ENCODE measurements at regions not wholly inside any gene's neighbourhood (a gene's known extent, or its start where the extent isn't known, plus 50 kb on each side); places are given as distances from the start of the nearest gene placed in this dataset.

DNA sequence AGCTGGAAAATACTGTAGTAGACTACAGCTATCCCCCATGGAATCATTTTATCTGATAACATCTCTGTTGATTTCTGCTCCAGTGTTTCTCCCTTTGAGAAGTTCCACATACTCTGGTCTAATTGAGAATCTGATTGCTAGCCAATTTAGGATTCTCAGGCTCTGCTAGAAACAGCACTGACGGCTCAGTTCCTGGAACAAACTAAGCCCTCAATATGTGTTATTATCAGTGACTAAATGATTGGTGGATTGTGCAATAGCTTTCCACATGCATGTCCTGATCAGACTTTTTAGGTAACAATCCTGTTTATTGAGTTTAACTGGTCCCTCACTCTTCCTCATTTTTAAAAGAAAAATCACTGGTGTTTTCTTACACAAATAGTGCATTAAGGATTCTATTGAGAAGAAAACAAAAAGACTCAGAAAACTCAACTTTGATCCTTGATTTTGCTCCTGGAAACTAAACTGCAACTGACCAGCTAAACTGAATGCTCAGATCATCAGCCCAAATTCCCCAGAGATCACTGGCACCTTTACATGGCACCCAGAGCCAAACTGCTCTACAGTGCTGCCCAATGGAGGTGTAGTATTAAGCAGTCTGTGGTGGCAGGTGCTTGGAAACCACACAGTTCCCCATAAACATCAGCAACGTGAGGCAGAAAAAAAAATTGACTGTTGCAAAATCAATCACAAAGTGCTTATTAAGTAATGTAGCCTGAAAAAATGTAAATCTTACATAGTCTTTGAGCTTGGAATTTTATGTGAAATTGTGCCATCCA is 423.7 kb downstream of the TOX3 start:
- Histone ChIP-seq H3K9me1 (replicated peaks; ENCODE audit: control insufficient read depth, extremely low read depth, insufficient read depth, low read length) (no peaks in the 10 kb centered on the region), H4K20me1 (replicated peaks; ENCODE audit: control insufficient read depth, extremely low read depth, insufficient read depth, low read length) (no peaks in the 10 kb centered on the region), H3K36me3 (ENCODE audit: control insufficient read depth in 2 of 2, extremely low read depth in 1 of 2, insufficient read depth in 2 of 2, low read length in 2 of 2) (no peaks in the 10 kb centered on the region), H3K9me3 (replicated peaks; ENCODE audit: control insufficient read depth, insufficient read depth, low read length) (peaks cover 5% of the 10 kb centered on the region), H3K79me2 (ENCODE audit: control insufficient read depth, insufficient read depth, low read length) (no peaks in the 10 kb centered on the region), H3K4me2 (ENCODE audit: insufficient read depth, low read length) (no peak overlapping the region), H3K4me3 (replicated peaks in 1 of 3; ENCODE audit: insufficient read depth in 1 of 3, low read depth in 1 of 3, low read length in 3 of 3) (no peak overlapping the region), H3K27me3 (ENCODE audit: control insufficient read depth in 2 of 2, insufficient read depth in 2 of 2, low read length in 2 of 2) (no peaks in the 10 kb centered on the region), H2AFZ (ENCODE audit: low read depth, low read length) (no peak overlapping the region), H3K4me1 (ENCODE audit: control insufficient read depth, extremely low read depth, insufficient read depth, low read length) (no peaks in the 10 kb centered on the region), H3K9ac (replicated peaks; ENCODE audit: extremely low read depth, insufficient read depth, low read length) (no peak overlapping the region), H3K27ac (ENCODE audit: insufficient read depth, low read depth, low read length) (no peak overlapping the region)
- intact Hi-C loops (cut with micrococcal nuclease): no loop called here
- no peak for DNase-seq (ENCODE audit: low read depth, low spot score)
- CTCF ChIA-PET: no interaction called here
- dilution Hi-C loops (cut with MboI; ENCODE audit: extremely low pct_ligation_motif_present, low sequenced_read_pairs): no loop called here
- no TSS peak for BruUV-seq (replicated peaks)
- POLR2A ChIA-PET: no interaction called here
- no peak for TF ChIP-seq GATA2 (IDR thresholded peaks at IDR 0.05; ENCODE audit: insufficient read depth, insufficient read length, low read depth, low read length)
- no peak for TF ChIP-seq POLR2AphosphoS5 (IDR thresholded peaks at IDR 0.05; ENCODE audit: insufficient read depth, low read depth, low read length)
- TF ChIP-seq MAX (IDR thresholded peaks at IDR 0.05; ENCODE audit: insufficient read depth, insufficient read length): no peak
- no peak for TF ChIP-seq EZH2 (IDR thresholded peaks at IDR 0.05; ENCODE audit: borderline replicate concordance, low read depth, low read length, severe bottlenecking)
- TF ChIP-seq MYC (IDR thresholded peaks at IDR 0.05; ENCODE audit: low read depth, low read length): no peak
- TF ChIP-seq CTCF (IDR thresholded peaks at IDR 0.05; ENCODE audit: extremely low read depth in 1 of 2, insufficient read depth in 1 of 2, low read depth in 1 of 2, low read length in 2 of 2): no peak
- TF ChIP-seq FOS (IDR thresholded peaks at IDR 0.05; ENCODE audit: borderline replicate concordance, insufficient read depth, low read length): no peak
- TF ChIP-seq JUN (IDR thresholded peaks at IDR 0.05; ENCODE audit: borderline replicate concordance, insufficient read depth, insufficient read length, low read depth): no peak
- TF ChIP-seq POLR2A (IDR thresholded peaks at IDR 0.05; ENCODE audit: low read depth, low read length): no peak
- FAIRE-seq: no peak

Data from endothelial cell of umbilical vein (primary cell).